Spleen (tissue), 11 donors: ENCODE measurements at regions not wholly inside any gene's neighbourhood (a gene's known extent, or its start where the extent isn't known, plus 50 kb on each side); places are given as distances from the start of the nearest gene placed in this dataset.

Experiments used
- DNase-seq: peaks from one replicate; pipeline ENCODE4 v3.0.0-alpha.2; 2020
- H3K27ac ChIP-seq, 8 donors: fragments of 200-600 bp; sonication (generic) in 7 of 8; 1 replicate in 4 of 8; 2 replicates in 4 of 8; pipeline versions ENCODE4 v1.5.0 to v1.8.0; 2016 to 2021; ENCODE audit warnings: inconsistent platforms in 4 of 8, mild to moderate bottlenecking in 4 of 8, moderate library complexity in 1 of 8
- H3K27me3 ChIP-seq, 7 donors: fragments of 200-600 bp; sonication (generic) in 6 of 7; replicated peaks in 1 of 7; 1 replicate in 4 of 7; 2 replicates in 3 of 7; pipeline versions ENCODE4 v1.5.0 to v1.8.0; 2016 to 2021; ENCODE audit warnings: inconsistent platforms in 3 of 7, mild to moderate bottlenecking in 1 of 7
- H3K36me3 ChIP-seq, 6 donors: fragments of 200-600 bp; sonication (generic) in 5 of 6; 1 replicate in 4 of 6; 2 replicates in 2 of 6; pipeline versions ENCODE4 v1.5.0 to v1.8.0; 2016 to 2021; ENCODE audit warnings: inconsistent platforms in 2 of 6
- H3K4me1 ChIP-seq, 6 donors: fragments of 200-600 bp; sonication (generic) in 5 of 6; 1 replicate in 3 of 6; 2 replicates in 3 of 6; pipeline versions ENCODE4 v1.5.0 to v1.8.0; 2016 to 2021; ENCODE audit warnings: inconsistent platforms in 3 of 6
- H3K4me3 ChIP-seq, 8 donors: fragments of 200-600 bp; sonication (generic) in 7 of 8; 1 replicate in 4 of 8; 2 replicates in 4 of 8; pipeline versions ENCODE4 v1.5.0 to v1.8.0; 2016 to 2021; ENCODE audit warnings: inconsistent platforms in 4 of 8, mild to moderate bottlenecking in 4 of 8, moderate library complexity in 2 of 8
- H3K9me3 ChIP-seq, 8 donors: fragments of 200-600 bp; sonication (generic) in 7 of 8; 1 replicate in 4 of 8; 2 replicates in 4 of 8; pipeline versions ENCODE4 v1.5.0 to v1.8.0; 2016 to 2021; ENCODE audit warnings: inconsistent platforms in 4 of 8
- CTCF ChIP-seq, 11 experiments: fragments of 200-600 bp in 7 of 11; fragments of 450-650 bp in 4 of 11; sonication (generic) in 4 of 11; IDR thresholded peaks in 8 of 11; conservative IDR thresholded peaks in 3 of 11; 1 replicate in 7 of 11; 2 replicates in 4 of 11; pipeline versions ENCODE4 v1.4.0 to v1.8.0; 2016 to 2021; ENCODE audit warnings: antibody characterized with exemption in 11 of 11, inconsistent platforms in 4 of 11, mild to moderate bottlenecking in 1 of 11
- POLR2A ChIP-seq, 3 donors: fragments of 450-650 bp; IDR thresholded peaks; one replicate each; pipeline ENCODE4 v1.5.1; 2017; ENCODE audit warnings: antibody characterized with exemption in 3 of 3, mild to moderate bottlenecking in 1 of 3
- POLR2AphosphoS5 ChIP-seq, 3 donors: sonication (generic); formaldehyde crosslinking; IDR thresholded peaks; one replicate each; pipeline ENCODE4 v1.5.1; 2017; ENCODE audit warnings: antibody characterized with exemption in 3 of 3
- WGBS, 5 donors: extraction: QIAGEN DNeasy Blood & Tissue Kit in 3 of 5; methylation state at CpG; one replicate each; pipeline versions ENCODE4 v1.1.5 to v1.1.7; 2013 to 2018; 5-methylcytosine and 5-hydroxymethylcytosine counted together
- intact Hi-C: fragments of 100-400 bp; cut with DNase I; formaldehyde crosslinking; loops from one replicate; pipeline ENCODE4 v1.15.0; 2023; ENCODE audit warnings: low total_unique reads
- donor health status: healthy with polysubstance abuse.
- donor health status: DM: no; HTN: no; CAD: no; lungs with moderate emphysema.
- donor health status: DM: no; HTN: no; CAD: no.
- donor health status: Bipolar disorder and iron deficiency.
- donor health status: healthy.
- donor health status: DM: no; HTN: no; CAD: no.
- donor health status: DM: yes; HTN: yes; CAD: no.

- peaks cover 0 to 4% (median 0%) of the 10 kb centered on the region in 8 donors for H3K9me3 ChIP-seq
- no peaks in the 10 kb centered on the region for H3K4me1 ChIP-seq
- intact Hi-C loops = no loop called here
- H3K27me3 ChIP-seq = no peaks in the 10 kb centered on the region
- TF ChIP-seq POLR2A (IDR thresholded peaks at IDR 0.05) (no peak), POLR2AphosphoS5 (IDR thresholded peaks at IDR 0.05) (no peak), CTCF (IDR thresholded peaks at IDR 0.05 in 8 of 11, conservative IDR thresholded peaks at IDR 0.05 in 3 of 11) (no peak)
- H3K27ac ChIP-seq = no peak overlapping the region
- H3K4me3 ChIP-seq = no peak overlapping the region
- DNase-seq = no peak
- 50 to 69% (median 68%) methylated on average over 1 of the region's 1 CpG for WGBS, 5 donors
- no peaks in the 10 kb centered on the region for H3K36me3 ChIP-seq
Observed at GRCh38 chr18:33878213-33878612, 300.2 kb downstream of the ASXL3 start.

- H3K4me3 ChIP-seq = no peak overlapping the region
- H3K27ac ChIP-seq = no peak overlapping the region
- 58 to 74% (median 62%) methylated on average over 2 of the region's 2 CpGs for WGBS, 5 donors
- intact Hi-C loops = no loop called here
- DNase-seq = no peak
- TF ChIP-seq CTCF (IDR thresholded peaks at IDR 0.05 in 8 of 11, conservative IDR thresholded peaks at IDR 0.05 in 3 of 11) (no peak), POLR2A (IDR thresholded peaks at IDR 0.05) (no peak), POLR2AphosphoS5 (IDR thresholded peaks at IDR 0.05) (no peak)
- no peaks in the 10 kb centered on the region for H3K27me3 ChIP-seq
- no peaks in the 10 kb centered on the region for H3K4me1 ChIP-seq
- H3K36me3 ChIP-seq = no peaks in the 10 kb centered on the region
- H3K9me3 ChIP-seq = no peaks in the 10 kb centered on the region
Observed at GRCh38 chr18:33875029-33875565, 297.1 kb downstream of the ASXL3 start.

- WGBS, 5 donors = 71 to 78% (median 77%) methylated on average over 3 of the region's 3 CpGs
- Histone ChIP-seq H3K9me3 (no peaks in the 10 kb centered on the region), H3K27me3 (no peaks in the 10 kb centered on the region), H3K4me3 (no peak overlapping the region), H3K36me3 (no peaks in the 10 kb centered on the region), H3K4me1 (no peaks in the 10 kb centered on the region), H3K27ac (no peak overlapping the region)
- no peak for TF ChIP-seq POLR2AphosphoS5 (IDR thresholded peaks at IDR 0.05)
- no peak for TF ChIP-seq CTCF (IDR thresholded peaks at IDR 0.05 in 8 of 11, conservative IDR thresholded peaks at IDR 0.05 in 3 of 11)
- TF ChIP-seq POLR2A (IDR thresholded peaks at IDR 0.05) = no peak
- DNase-seq = no peak
- intact Hi-C loops = no loop called here
Observed at GRCh38 chr18:33873112-33873511, 295.1 kb downstream of the ASXL3 start.

- DNase-seq = no peak
- H3K4me3 ChIP-seq = no peak overlapping the region
- H3K9me3 ChIP-seq = no peaks in the 10 kb centered on the region
- no peaks in the 10 kb centered on the region for H3K27me3 ChIP-seq
- TF ChIP-seq CTCF (IDR thresholded peaks at IDR 0.05 in 8 of 11, conservative IDR thresholded peaks at IDR 0.05 in 3 of 11) (no peak), POLR2A (IDR thresholded peaks at IDR 0.05) (no peak)
- no peak overlapping the region for H3K27ac ChIP-seq
- 57 to 75% (median 66%) methylated on average over 2 of the region's 2 CpGs for WGBS, 5 donors
- no peaks in the 10 kb centered on the region for H3K4me1 ChIP-seq
- intact Hi-C loops = no loop called here
- H3K36me3 ChIP-seq = no peaks in the 10 kb centered on the region
Observed at GRCh38 chr18:33871363-33872025, 293.5 kb downstream of the ASXL3 start.
